NCI-H1417 treated with DMSO at 0.1 percent for 48 hours (cell line): ENCODE measurements at regions not wholly inside any gene's neighbourhood (a gene's known extent, or its start where the extent isn't known, plus 50 kb on each side); places are given as distances from the start of the nearest gene placed in this dataset.
"Not testable (repeated sequence)": the region's sequence is repeated elsewhere in the genome, so short reads cannot be mapped to it uniquely, and the experiment has no call there.

Source experiments
- DNase-seq: peaks from one replicate; lab custom pipeline; 2025; lab: John Stamatoyannopoulos, UW

DNA sequence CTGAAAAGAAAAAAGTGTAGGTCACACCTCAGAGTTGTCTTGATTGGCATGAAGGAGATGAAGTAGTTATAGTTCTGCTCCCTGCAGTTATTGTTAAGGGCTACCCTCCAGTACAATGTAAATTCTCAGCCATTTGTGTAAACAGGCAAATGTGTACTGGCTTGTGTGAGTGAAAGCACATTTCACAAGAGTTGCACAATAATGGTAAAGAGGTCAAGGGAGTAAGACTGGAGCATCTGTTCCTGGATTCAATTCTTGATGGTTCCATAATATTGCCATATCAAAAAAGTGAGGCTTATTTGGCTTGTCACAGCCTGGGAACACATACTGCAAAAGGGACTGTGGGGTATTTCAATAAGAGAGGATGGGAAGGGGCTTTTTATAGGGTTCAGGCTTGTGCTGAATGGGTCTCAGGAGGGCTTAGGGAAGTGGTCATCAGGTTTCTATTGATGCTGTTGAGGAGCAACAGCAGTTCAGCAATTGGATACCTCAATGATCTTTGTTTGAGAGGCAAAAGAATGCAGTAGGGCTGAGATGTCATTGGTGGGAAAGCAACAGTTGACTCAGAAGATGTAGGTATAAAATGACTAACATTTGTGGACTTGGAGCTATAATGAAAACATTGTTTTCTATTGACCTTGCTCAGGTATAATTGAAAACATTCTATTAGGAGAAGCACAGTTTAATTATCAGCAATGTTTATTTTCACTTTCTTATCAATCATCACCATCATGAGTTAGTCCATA lies 402.6 kb downstream of the BCKDHB start:
- DNase-seq: no peak

DNA sequence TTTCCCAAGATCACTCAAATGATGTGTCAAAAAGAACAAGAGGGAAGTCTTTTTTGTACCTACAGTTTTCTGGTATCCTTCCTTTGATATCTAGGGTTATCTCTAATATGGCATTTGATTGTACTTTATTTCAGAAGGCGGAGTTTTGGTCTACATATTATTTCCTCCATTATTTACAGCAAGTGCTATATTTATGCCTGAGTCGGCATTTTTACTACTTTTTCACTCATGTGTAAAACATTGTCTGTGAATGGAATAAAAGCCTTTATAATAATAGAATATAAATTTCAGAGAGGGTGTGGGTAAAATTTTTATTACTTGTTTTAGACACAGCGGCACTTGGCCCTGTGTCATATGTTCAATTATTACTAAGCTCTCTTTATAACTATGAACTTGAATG lies 398.4 kb downstream of the BCKDHB start:
- DNase-seq: no peak

DNA sequence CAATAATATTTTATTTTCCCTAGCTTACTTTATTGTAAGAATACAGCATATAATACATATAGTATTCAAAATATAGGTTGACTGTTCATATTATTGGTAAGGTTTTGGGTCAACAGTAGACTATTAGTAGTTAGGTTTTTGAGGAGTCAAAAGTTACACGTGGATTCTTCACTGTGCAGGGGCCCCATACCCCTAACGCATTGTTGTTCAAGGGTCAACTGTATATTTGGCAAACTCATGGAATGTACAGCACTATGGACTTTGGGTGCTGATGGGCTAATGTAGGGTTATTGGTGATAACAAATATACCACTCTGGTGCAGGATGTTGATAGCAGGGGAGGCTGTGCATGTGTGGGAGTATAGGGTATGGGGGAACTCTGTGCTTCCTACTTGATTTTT lies 397.2 kb downstream of the BCKDHB start:
- DNase-seq: no peak

DNA sequence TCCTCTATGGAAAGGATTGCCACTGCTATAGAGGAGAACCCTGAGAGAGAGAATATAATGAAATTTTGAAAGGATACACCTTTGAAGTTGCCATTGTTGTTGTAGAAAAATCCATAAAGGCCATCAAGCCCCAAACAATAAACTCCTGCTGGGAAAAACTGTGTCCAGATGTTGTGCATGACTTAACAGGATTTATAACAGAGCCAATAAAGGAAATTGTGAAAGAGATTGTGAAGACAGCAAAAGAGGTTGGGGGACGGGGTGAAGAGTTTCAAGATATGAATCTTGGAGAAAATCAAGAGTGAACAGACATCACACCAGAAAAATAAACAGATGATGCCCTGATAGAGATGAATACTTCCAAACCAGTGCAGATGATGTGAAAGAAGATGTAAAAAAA lies 396.4 kb downstream of the BCKDHB start:
- no peak for DNase-seq

DNA sequence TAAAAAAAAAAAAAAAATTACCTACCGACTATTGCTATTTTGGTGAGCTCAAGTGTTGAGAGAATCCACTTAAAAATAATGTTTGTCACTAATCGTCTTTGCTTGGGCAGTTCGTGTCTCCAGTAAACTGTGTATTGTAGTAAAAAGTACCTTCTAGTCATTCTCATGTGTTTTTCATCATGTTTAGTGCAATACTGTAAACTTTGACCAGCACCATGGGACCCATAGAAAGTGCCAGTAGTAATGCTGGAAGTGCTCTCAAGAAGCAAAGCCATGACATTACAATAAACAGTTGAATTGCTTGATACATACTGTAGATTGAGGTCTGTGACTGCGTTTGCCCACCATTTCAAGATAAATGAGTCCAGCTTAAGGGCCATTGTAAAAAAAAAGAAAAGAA lies 395.2 kb downstream of the BCKDHB start:
- no peak for DNase-seq

DNA sequence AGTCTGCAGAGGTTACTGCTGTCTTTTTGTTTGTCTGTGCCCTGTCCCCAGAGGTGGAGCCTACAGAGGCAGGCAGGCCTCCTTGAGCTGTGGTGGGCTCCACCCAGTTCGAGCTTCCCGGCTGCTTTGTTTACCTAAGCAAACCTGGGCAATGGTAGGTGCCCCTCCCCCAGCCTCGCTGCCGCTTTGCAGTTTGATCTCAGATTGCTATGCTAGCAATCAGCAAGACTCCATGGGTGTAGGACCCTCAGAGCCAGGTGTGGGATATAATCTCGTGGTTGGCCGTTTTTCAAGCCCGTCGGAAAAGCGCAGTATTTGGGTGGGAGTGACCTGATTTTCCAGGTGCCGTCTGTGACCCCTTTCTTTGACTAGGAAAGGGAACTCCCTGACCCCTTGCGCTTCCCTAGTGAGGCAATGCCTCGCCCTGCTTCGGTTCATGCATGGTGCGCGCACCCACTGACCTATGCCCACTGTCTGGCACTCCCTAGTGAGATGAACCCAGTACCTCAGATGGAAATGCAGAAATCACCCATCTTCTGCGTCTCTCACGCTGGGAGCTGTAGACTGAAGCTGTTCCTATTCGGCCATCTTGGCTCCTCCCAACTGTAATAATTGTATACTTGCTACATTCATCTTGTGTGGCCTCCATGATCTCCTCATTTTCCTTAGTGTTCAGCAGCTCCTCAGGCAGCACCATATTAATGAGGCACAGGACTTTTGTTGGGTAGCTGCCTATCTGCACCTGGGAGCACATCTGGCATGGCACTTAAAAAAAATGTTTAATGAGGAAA lies 391.4 kb downstream of the BCKDHB start:
- not testable (repeated sequence) for DNase-seq

DNA sequence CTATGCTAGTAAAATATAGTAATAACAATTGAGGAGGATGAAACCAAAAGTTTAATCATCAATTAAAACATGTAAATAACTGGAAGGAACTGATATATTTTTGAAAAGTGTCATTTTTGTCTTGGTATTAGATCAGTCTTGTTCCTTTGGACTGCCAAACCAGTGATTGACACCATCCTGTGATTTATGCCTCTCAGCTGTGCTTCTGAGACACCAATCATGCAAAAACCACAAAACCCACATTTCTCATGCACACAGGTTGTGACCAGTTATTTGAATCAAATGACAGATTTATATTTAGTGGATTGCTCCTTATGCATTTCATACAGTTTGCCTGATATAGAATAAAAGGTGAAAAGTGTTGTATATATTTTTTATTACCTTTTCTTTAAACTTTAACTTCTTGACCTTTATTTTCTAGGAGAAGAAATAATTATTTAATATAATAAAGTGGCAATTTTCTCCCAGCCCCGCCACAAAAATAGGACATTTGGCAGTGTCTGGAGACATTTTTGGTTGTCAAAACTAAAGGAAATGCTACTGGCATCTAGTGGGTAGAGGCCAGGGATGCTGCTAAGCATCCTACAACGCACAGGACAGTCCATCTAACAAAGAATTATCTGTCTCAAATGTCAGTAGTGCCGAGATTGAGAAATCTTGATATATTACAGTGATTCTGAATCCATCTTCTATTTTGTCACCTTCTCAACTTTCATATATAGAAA lies 383.6 kb downstream of the BCKDHB start:
- DNase-seq: no peak

DNA sequence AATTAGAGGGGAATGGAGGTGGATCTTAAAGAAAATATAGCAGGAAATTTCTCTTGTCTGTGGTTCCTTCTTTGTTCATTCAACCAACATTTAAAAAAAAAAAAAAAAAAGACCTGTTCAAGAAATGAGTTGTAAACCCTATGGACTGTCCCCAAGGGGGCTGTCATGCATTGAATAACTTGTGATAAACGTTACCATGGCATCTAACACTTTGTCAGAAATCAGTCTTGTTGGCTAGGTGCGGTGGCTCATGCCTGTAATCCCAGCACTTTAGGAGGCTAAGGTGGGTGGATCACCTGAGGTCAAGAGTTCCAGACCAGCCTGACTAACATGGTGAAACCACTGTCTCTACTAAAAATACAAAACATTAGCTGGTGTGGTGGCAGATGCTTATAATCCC lies 381.7 kb downstream of the BCKDHB start:
- DNase-seq: no peak

DNA sequence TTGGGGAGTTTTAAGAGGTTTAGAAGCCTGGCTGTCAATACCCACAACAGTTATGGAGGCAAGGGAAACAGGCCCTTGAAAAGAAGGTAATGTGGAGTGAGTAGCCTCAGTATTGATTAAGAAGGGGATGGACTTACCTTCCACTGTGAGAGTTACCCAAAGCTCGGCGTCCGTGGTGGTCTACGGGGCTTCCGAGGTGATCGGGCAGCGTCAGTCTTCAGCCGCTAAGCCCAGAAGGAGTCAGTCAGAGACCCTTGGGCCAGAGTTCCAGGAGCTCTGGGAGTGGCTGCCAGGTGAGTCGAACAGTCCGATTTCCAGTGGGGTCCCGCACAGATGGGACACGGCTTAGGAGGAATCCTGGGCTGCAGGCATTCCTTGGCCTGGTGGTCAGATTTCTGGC lies 379.0 kb downstream of the BCKDHB start:
- DNase-seq: not testable (repeated sequence)

DNA sequence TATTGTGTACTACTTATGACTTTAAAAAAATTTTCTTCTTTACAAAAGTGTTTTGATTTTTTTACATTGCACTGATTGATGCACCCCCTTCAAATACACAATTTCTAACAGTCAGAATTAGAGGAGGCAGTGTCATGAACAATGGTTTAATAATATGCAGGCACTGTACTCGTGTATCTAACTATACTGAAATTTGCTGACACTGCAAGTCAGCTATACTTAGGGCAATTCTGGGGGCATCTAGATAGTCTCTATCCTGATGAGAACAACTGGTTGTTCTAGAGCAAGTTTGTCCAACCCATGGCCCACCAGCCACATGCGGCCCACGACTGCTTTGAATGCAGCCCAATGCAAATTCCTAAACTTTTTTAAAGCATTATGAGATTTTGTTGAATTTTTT lies 375.6 kb downstream of the BCKDHB start:
- DNase-seq: no peak

DNA sequence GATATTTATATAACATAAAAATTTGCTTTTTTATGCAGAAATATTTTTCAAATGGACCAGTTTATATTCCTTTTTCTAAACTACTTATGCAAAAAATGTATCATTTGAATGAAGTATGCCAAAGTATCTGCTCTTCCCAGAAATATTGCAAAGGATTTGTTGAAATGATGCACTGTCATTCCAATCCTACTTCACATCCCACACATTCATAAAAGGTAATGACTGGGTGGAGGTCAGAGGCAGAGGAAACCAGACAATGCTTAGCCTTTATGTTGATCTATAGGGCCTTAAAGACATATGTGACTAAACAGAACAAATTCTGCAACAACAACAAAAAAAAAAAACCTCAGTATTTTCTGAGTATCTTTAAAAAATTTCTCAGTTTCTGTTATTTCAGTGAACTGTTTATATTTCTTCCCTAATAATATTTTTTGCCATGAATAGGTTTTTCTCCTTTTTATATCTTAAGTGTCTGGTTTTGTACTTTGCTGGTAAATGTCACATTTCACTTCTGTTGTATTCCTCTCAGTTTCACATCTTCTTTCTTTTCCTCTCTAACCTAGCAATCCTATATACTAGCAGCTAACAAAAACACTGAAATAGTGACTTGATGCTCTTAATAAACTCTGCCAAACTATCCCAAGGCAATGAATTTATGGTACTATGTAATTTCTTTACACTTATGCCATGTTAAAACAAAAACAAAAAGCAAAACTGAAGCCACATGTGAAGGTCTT lies 374.1 kb downstream of the BCKDHB start:
- DNase-seq: no peak

DNA sequence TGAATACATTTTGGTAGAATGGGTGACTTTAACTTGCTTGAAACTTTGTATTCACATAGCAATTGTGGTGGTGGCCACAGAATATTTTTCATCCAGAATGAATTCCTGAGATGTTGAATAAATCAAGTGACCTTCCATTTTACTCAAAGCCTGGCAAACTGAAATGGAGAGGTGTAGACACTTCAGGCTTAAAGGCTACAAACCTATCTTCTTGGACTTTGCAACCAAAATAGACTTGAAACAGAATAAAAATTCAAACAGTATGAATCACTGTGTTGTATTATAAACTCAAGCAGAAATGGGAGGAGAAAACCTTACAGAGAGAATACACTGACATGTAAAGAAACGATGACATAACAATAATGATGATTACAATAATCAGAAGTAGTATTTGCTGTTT lies 371.6 kb downstream of the BCKDHB start:
- DNase-seq: no peak

DNA sequence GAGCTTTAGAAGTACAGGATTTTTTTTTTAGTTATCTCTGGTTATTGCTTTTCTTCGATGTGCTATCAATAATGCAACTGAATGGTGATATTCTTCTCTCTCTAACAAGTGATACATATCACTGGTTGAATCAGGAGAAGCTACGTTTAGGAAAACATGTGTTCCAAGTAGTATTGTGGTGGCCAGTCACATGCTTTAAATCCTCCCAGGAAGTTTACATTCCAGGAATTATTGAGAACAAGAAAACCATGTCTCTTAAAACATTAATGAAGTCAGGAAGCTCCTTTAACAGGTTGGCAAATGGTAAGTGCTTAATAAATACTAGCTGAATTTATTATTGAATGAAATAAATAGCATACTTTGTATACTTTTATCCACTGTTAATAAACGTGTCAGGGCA lies 371.1 kb downstream of the BCKDHB start:
- no peak for DNase-seq

DNA sequence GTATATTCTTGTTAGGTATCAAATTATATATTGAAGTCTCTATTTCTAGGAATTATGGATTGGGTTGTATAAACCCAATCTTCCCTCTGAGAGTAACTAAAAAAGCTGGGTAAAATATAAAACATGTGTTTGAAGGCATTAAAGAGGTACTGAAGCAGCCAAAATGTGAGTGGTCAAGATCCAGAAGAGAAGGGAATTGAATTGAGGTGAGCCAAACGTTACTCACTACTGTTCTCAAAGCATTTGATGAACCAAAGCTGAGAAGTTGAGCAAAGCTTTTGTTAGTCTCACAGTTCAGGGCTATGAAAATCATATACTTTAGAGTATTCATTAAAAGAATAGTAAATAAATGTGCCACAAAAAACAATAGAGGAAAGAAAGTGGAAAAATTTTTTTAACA lies 365.8 kb downstream of the BCKDHB start:
- no peak for DNase-seq

DNA sequence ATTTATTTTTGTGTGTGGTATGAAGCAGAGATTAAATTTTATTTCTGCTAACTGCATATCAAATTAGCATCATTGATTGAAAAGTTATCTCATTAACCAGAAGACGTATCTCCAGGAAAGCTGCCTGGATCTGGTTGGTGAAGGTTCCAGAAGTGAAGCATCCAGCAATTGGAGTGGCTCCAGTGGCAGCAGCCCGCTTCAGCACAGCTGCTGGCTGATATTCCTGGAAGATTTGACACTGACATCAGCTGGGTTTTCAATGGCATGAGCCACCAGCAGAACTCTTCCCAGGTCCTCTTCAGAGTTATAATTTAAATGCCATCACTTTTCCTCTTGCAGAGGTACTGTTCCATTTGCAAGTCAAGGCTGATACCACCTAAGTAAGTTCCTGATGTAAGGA lies 363.5 kb downstream of the BCKDHB start:
- no peak for DNase-seq

DNA sequence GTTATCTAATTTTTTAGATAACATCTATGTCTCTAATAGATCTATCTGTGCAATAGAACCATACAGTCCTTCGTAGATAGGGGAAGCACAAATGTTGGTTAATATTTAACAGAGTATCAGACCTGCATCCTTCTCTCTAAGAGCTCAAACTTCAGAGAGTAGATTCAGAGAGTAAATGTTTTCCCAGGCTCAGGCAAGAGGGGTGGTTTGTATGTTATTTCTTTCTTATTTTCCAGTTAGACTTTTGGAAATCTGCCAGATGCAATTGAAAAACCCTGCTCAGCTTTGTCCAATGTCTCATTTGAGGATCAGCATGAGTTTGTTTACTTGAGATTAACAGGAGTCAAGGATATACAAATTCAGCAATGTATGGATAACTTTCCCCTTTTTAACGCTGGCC lies 361.9 kb downstream of the BCKDHB start:
- DNase-seq: no peak

DNA sequence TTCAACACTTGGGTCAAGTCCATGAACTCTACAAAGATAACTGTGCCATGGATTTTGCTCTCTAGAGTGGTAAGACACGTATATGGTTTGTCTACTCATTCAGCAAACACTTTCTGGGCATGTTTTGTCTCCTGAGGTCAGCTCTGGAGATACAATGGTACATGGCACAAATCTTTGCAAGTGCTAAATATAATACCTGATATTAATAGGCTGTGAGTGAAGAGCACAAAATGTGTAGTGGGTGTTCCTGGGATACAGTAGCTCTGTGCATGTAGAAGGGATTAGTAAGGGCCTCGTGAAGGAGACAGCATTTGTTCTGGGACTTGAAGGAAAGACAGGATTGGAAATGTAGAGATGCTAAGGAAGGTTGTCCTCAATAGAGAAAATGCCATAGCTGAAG lies 360.9 kb downstream of the BCKDHB start:
- no peak for DNase-seq

DNA sequence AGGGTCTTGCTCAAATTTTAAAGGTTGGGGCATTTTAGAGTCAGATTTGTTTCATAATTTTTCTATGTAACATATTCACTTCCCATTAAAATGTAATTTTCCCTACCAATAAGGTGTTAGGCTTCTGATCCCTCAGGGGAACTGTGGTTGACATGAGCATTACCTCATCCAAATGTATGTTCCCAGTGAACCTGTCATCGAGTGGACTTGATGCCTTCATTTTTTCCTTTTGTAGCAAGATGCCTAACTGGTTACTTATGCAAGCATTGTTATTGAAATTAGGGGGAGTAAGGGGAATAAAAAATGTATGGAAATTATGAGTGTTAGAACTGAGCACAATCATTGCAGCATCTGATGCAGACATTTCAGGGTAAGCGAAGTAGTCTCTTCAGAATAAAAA lies 360.5 kb downstream of the BCKDHB start:
- no peak for DNase-seq

DNA sequence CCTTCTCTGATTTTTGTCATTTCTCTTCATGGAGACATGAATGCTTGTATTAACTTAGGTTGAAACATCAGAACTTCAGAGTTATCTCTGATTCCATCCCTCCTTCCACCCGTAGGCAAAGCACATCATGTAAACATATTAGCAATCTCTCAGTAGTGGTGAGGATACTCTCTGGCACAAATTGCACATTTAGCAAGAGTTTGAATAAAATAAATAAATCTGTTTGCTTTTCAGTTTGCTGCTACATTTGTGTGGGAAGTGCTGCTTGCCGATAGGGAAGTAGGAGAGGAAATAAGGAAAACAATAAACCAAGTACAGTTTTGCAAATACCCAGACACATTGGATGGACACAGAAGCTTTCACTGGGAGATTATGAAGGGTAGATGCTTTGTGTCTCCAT lies 359.0 kb downstream of the BCKDHB start:
- no peak for DNase-seq

DNA sequence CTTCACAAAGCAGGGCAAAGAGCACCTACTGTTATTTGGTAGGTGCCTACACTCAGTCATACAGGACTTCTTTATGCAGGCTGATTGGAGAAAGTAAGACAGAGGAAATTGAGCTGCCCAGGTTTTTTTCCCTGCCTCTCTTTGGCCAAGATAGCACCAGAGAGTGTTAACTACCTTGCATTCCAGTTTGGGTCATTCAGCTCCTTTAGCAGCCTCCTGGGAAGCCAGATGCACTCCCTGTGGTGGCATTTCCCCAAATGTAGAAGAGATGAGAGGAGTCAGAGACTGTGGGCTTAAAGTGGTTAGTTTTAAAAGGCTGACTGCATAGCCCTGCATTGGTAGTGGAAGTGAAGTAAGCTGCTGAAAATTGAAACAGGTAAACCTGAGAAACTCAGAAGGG lies 358.4 kb downstream of the BCKDHB start:
- no peak for DNase-seq

DNA sequence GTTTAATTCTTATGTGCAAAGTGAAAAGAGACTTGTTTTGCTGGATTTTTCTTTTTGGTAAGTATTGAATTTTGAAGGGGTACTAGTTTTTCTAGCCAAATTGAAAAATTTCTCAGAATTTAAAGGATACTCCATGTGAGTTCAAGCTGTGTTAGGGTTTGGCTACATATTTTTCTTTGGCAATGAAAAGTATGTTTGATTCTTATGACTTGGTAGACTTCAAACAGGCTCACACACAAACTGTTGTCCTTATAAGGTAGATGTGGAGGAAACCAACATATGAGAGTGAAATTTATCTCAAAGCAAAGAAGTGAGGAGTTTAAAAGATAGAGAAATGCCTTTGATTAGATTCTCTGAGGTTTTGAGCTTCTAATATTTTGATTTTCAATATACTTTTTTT lies 356.7 kb downstream of the BCKDHB start:
- no peak for DNase-seq

DNA sequence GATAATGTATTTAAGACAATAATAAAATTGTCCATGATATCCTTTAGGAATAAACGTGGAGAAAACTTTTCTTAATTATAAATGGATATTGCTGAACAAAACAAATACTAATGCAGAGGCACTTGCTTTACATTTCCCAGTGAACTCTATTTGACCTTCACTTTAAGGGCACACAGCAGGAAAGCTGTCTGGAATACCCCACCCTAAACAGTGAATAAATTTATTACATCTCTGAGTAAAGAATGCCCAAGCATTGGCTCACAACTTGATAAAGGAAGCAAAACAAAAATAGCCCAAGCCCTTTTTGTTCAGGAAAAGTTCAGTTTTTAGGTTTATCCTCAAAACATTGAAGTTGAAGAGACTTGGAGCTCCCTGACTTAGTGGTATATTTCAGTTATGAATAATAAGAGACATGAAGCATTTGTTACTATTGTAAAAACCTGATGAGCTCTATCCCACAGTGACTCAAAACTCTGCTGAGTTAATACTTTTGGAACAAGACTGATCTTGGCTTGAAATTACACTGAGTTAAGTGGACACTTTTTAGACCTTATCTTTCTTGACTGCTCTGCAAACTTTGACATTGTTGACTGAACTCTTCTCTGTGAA lies 353.9 kb downstream of the BCKDHB start:
- DNase-seq: no peak
